Skeletal muscle satellite cell (primary cell): ENCODE measurements at regions not wholly inside any gene's neighbourhood (a gene's known extent, or its start where the extent isn't known, plus 50 kb on each side); places are given as distances from the start of the nearest gene placed in this dataset.

Experiments used
- H3K27me3 ChIP-seq: 2 replicates; pipeline ENCODE4 v1.7.0; 2013; ENCODE audit warnings: low read length; ENCODE audit not compliant: control insufficient read depth, insufficient read depth
- H3K36me3 ChIP-seq: 2 replicates; pipeline ENCODE4 v1.7.0; 2013; ENCODE audit warnings: mild to moderate bottlenecking, control low read depth, low read length; ENCODE audit not compliant: insufficient read depth
- H3K4me1 ChIP-seq: 2 replicates; pipeline ENCODE4 v1.7.0; 2013; ENCODE audit warnings: low read length; ENCODE audit not compliant: control insufficient read depth, insufficient read depth
- H3K4me2 ChIP-seq: 2 replicates; pipeline ENCODE4 v1.7.0; 2013; ENCODE audit warnings: mild to moderate bottlenecking, low read length
- H3K4me3 ChIP-seq: 2 replicates; pipeline ENCODE4 v1.7.0; 2013; ENCODE audit warnings: low read length
- H3K9ac ChIP-seq: 2 replicates; pipeline ENCODE4 v1.7.0; 2013; ENCODE audit warnings: mild to moderate bottlenecking, low read depth, low read length, moderate library complexity
- H3K9me3 ChIP-seq: replicated peaks from 2 replicates; pipeline ENCODE4 v1.7.0; 2013; ENCODE audit warnings: mild to moderate bottlenecking, control low read depth, low read length

GRCh38 chr3:45313743-45314403 lies 74.5 kb upstream of the LARS2 start:
- Histone ChIP-seq H3K27me3 (peaks cover 47% of the 10 kb centered on the region), H3K9me3 (no peaks in the 10 kb centered on the region), H3K9ac (no peak overlapping the region), H3K4me3 (no peak overlapping the region), H3K36me3 (no peaks in the 10 kb centered on the region), H3K4me1 (no peaks in the 10 kb centered on the region), H3K4me2 (no peak overlapping the region)

- Histone ChIP-seq H3K36me3 (no peaks in the 10 kb centered on the region), H3K4me3 (no peak overlapping the region), H3K9ac (no peak overlapping the region), H3K9me3 (no peaks in the 10 kb centered on the region), H3K27me3 (peaks cover 45% of the 10 kb centered on the region), H3K4me2 (no peak overlapping the region), H3K4me1 (no peaks in the 10 kb centered on the region)
Observed at GRCh38 chr3:45317710-45318109, 70.7 kb upstream of the LARS2 start.

GRCh38 chr3:45318689-45319088 lies 69.7 kb upstream of the LARS2 start:
- Histone ChIP-seq H3K9me3 (no peaks in the 10 kb centered on the region), H3K4me1 (no peaks in the 10 kb centered on the region), H3K36me3 (no peaks in the 10 kb centered on the region), H3K4me2 (no peak overlapping the region), H3K9ac (no peak overlapping the region), H3K27me3 (peaks cover 46% of the 10 kb centered on the region), H3K4me3 (no peak overlapping the region)

GRCh38 chr3:45319231-45319995 lies 69.0 kb upstream of the LARS2 start:
- Histone ChIP-seq H3K27me3 (peaks cover 51% of the 10 kb centered on the region), H3K4me2 (no peak overlapping the region), H3K4me1 (no peaks in the 10 kb centered on the region), H3K4me3 (no peak overlapping the region), H3K9me3 (no peaks in the 10 kb centered on the region), H3K36me3 (no peaks in the 10 kb centered on the region), H3K9ac (no peak overlapping the region)

- Histone ChIP-seq H3K9ac (no peak overlapping the region), H3K4me3 (no peak overlapping the region), H3K4me1 (no peaks in the 10 kb centered on the region), H3K27me3 (peaks cover 56% of the 10 kb centered on the region), H3K36me3 (no peaks in the 10 kb centered on the region), H3K4me2 (no peak overlapping the region), H3K9me3 (no peaks in the 10 kb centered on the region)
Observed at GRCh38 chr3:45319996-45320305, 68.4 kb upstream of the LARS2 start.

GRCh38 chr3:45320986-45321385 lies 67.4 kb upstream of the LARS2 start:
- H3K4me2 ChIP-seq = no peak overlapping the region
- H3K4me1 ChIP-seq = no peaks in the 10 kb centered on the region
- no peaks in the 10 kb centered on the region for H3K36me3 ChIP-seq
- no peak overlapping the region for H3K9ac ChIP-seq
- H3K27me3 ChIP-seq = peaks cover 59% of the 10 kb centered on the region
- no peak overlapping the region for H3K4me3 ChIP-seq
- no peaks in the 10 kb centered on the region for H3K9me3 ChIP-seq

GRCh38 chr3:45321607-45322391 lies 66.6 kb upstream of the LARS2 start:
- H3K9me3 ChIP-seq = no peaks in the 10 kb centered on the region
- no peak overlapping the region for H3K4me2 ChIP-seq
- H3K36me3 ChIP-seq = no peaks in the 10 kb centered on the region
- H3K9ac ChIP-seq = no peak overlapping the region
- H3K4me3 ChIP-seq = no peak overlapping the region
- H3K4me1 ChIP-seq = no peaks in the 10 kb centered on the region
- peaks cover 67% of the 10 kb centered on the region for H3K27me3 ChIP-seq

GRCh38 chr3:45322616-45323015 lies 65.8 kb upstream of the LARS2 start:
- Histone ChIP-seq H3K36me3 (no peaks in the 10 kb centered on the region), H3K4me2 (no peak overlapping the region)

GRCh38 chr3:45325676-45326075 lies 62.7 kb upstream of the LARS2 start:
- peaks cover 76% of the 10 kb centered on the region for H3K27me3 ChIP-seq
- H3K4me3 ChIP-seq = no peak overlapping the region
- no peak overlapping the region for H3K9ac ChIP-seq
- no peaks in the 10 kb centered on the region for H3K36me3 ChIP-seq
- no peak overlapping the region for H3K4me2 ChIP-seq
- no peaks in the 10 kb centered on the region for H3K9me3 ChIP-seq
- H3K4me1 ChIP-seq = no peaks in the 10 kb centered on the region

More at GRCh38 chr3:45322616-45323015, 65.8 kb upstream of the LARS2 start:
- no peak overlapping the region for H3K4me3 ChIP-seq
- H3K9me3 ChIP-seq = no peaks in the 10 kb centered on the region
- H3K4me1 ChIP-seq = no peaks in the 10 kb centered on the region
- no peak overlapping the region for H3K9ac ChIP-seq
- peaks cover 72% of the 10 kb centered on the region for H3K27me3 ChIP-seq

- Histone ChIP-seq H3K4me1 (no peaks in the 10 kb centered on the region), H3K4me2 (no peak overlapping the region), H3K9me3 (no peaks in the 10 kb centered on the region), H3K27me3 (peaks cover 59% of the 10 kb centered on the region), H3K4me3 (no peak overlapping the region), H3K9ac (no peak overlapping the region), H3K36me3 (no peaks in the 10 kb centered on the region)
Observed at GRCh38 chr3:45329761-45330305, 58.5 kb upstream of the LARS2 start.

- H3K4me2 ChIP-seq = no peak overlapping the region
- peaks cover 61% of the 10 kb centered on the region for H3K27me3 ChIP-seq
- H3K9me3 ChIP-seq = no peaks in the 10 kb centered on the region
- H3K9ac ChIP-seq = no peak overlapping the region
- no peaks in the 10 kb centered on the region for H3K4me1 ChIP-seq
- H3K4me3 ChIP-seq = no peak overlapping the region
- no peaks in the 10 kb centered on the region for H3K36me3 ChIP-seq
Observed at GRCh38 chr3:45330510-45331295, 57.7 kb upstream of the LARS2 start.
